Epithelial cell of proximal tubule (primary cell): ENCODE measurements at regions not wholly inside any gene's neighbourhood (a gene's known extent, or its start where the extent isn't known, plus 50 kb on each side); places are given as distances from the start of the nearest gene placed in this dataset.
"Not testable (repeated sequence)": the region's sequence is repeated elsewhere in the genome, so short reads cannot be mapped to it uniquely, and the experiment has no call there.

Source experiments
- DNase-seq: peaks from one replicate; pipeline ENCODE4 v3.0.0-alpha.2; 2011; ENCODE audit warnings: low read depth
- H3K4me3 ChIP-seq: 2 replicates; pipeline ENCODE4 v1.5.1; 2011; ENCODE audit warnings: low read depth, mild to moderate bottlenecking, low read length
- CTCF ChIP-seq: conservative IDR thresholded peaks from 2 replicates; pipeline ENCODE4 v1.5.1; 2012; ENCODE audit warnings: low read depth, mild to moderate bottlenecking, low read length

GRCh38 chr2:133988316-133988891, 265.5 kb upstream of the MGAT5 start:
- no peak for TF ChIP-seq CTCF
- no peak overlapping the region for H3K4me3 ChIP-seq
- no peak for DNase-seq

GRCh38 chr2:133991606-133992168, 262.2 kb upstream of the MGAT5 start:
- DNase-seq: no peak
- no peak for TF ChIP-seq CTCF
- H3K4me3 ChIP-seq: no peak overlapping the region

- no peak overlapping the region for H3K4me3 ChIP-seq
- DNase-seq: no peak
- TF ChIP-seq CTCF: no peak
Measured at GRCh38 chr2:133992454-133992853, 261.4 kb upstream of the MGAT5 start.

GRCh38 chr2:133993160-133993559, 260.7 kb upstream of the MGAT5 start:
- no peak overlapping the region for H3K4me3 ChIP-seq
- DNase-seq: no peak
- no peak for TF ChIP-seq CTCF

GRCh38 chr2:133998726-133999125, 255.1 kb upstream of the MGAT5 start:
- not testable (repeated sequence) for H3K4me3 ChIP-seq, DNase-seq

- no peak overlapping the region for H3K4me3 ChIP-seq
- TF ChIP-seq CTCF: no peak
- DNase-seq: peak; percentile 20
Measured at GRCh38 chr2:134002391-134002790, 251.5 kb upstream of the MGAT5 start.

GRCh38 chr2:134002921-134003320, 251.0 kb upstream of the MGAT5 start:
- no peak overlapping the region for H3K4me3 ChIP-seq
- DNase-seq: no peak
- no peak for TF ChIP-seq CTCF
